ENCODE measurements at regions not wholly inside any gene's neighbourhood (a gene's known extent, or its start where the extent isn't known, plus 50 kb on each side); places are given as distances from the start of the nearest gene placed in this dataset.

- no peak for DNase-seq (ENCODE audit: extremely low spot score, unreplicated experiment)
- Mint-ChIP-seq H3K9me3 (ENCODE audit: unreplicated experiment) (peaks cover 4% of the 10 kb centered on the region), H3K4me1 (ENCODE audit: unreplicated experiment) (no peaks in the 10 kb centered on the region), H3K27ac (ENCODE audit: unreplicated experiment) (no peak overlapping the region), H3K27me3 (ENCODE audit: unreplicated experiment) (no peaks in the 10 kb centered on the region), H3K4me3 (ENCODE audit: unreplicated experiment) (no peak overlapping the region), H3K36me3 (ENCODE audit: unreplicated experiment) (no peaks in the 10 kb centered on the region)
- no peak for TF ChIP-seq CTCF (IDR thresholded peaks at IDR 0.05)
Measured at GRCh38 chr5:2201421-2201820, 318.7 kb upstream of the IRX4 start.

GRCh38 chr5:2201011-2201410 lies 318.3 kb upstream of the IRX4 start:
- Mint-ChIP-seq H3K9me3 (ENCODE audit: unreplicated experiment) (peaks cover 4% of the 10 kb centered on the region), H3K4me3 (ENCODE audit: unreplicated experiment) (no peak overlapping the region), H3K4me1 (ENCODE audit: unreplicated experiment) (no peaks in the 10 kb centered on the region), H3K36me3 (ENCODE audit: unreplicated experiment) (no peaks in the 10 kb centered on the region), H3K27me3 (ENCODE audit: unreplicated experiment) (no peaks in the 10 kb centered on the region), H3K27ac (ENCODE audit: unreplicated experiment) (no peak overlapping the region)
- no peak for TF ChIP-seq CTCF (IDR thresholded peaks at IDR 0.05)
- DNase-seq (ENCODE audit: extremely low spot score, unreplicated experiment) = peak; percentile 68

- H3K27ac Mint-ChIP-seq (ENCODE audit: unreplicated experiment) = no peak overlapping the region
- no peak for TF ChIP-seq CTCF (IDR thresholded peaks at IDR 0.05)
- no peaks in the 10 kb centered on the region for H3K27me3 Mint-ChIP-seq (ENCODE audit: unreplicated experiment)
- peaks cover 4% of the 10 kb centered on the region for H3K9me3 Mint-ChIP-seq (ENCODE audit: unreplicated experiment)
- peak; percentile 38 for DNase-seq (ENCODE audit: extremely low spot score, unreplicated experiment)
- H3K36me3 Mint-ChIP-seq (ENCODE audit: unreplicated experiment) = no peaks in the 10 kb centered on the region
- H3K4me1 Mint-ChIP-seq (ENCODE audit: unreplicated experiment) = no peaks in the 10 kb centered on the region
- H3K4me3 Mint-ChIP-seq (ENCODE audit: unreplicated experiment) = no peak overlapping the region
Measured at GRCh38 chr5:2200261-2200950, 317.7 kb upstream of the IRX4 start.

GRCh38 chr5:2199697-2200096 lies 317.0 kb upstream of the IRX4 start:
- no peak for TF ChIP-seq CTCF (IDR thresholded peaks at IDR 0.05)
- Mint-ChIP-seq H3K9me3 (ENCODE audit: unreplicated experiment) (peaks cover 4% of the 10 kb centered on the region), H3K4me3 (ENCODE audit: unreplicated experiment) (no peak overlapping the region), H3K36me3 (ENCODE audit: unreplicated experiment) (no peaks in the 10 kb centered on the region), H3K27ac (ENCODE audit: unreplicated experiment) (no peak overlapping the region), H3K27me3 (ENCODE audit: unreplicated experiment) (no peaks in the 10 kb centered on the region), H3K4me1 (ENCODE audit: unreplicated experiment) (no peaks in the 10 kb centered on the region)
- DNase-seq (ENCODE audit: extremely low spot score, unreplicated experiment) = peak; percentile 72

GRCh38 chr5:2196989-2197619 lies 314.4 kb upstream of the IRX4 start:
- no peaks in the 10 kb centered on the region for H3K27me3 Mint-ChIP-seq (ENCODE audit: unreplicated experiment)
- peak; percentile 63 for DNase-seq (ENCODE audit: extremely low spot score, unreplicated experiment)
- no peak for TF ChIP-seq CTCF (IDR thresholded peaks at IDR 0.05)
- H3K9me3 Mint-ChIP-seq (ENCODE audit: unreplicated experiment) = no peaks in the 10 kb centered on the region
- H3K4me1 Mint-ChIP-seq (ENCODE audit: unreplicated experiment) = no peaks in the 10 kb centered on the region
- H3K36me3 Mint-ChIP-seq (ENCODE audit: unreplicated experiment) = no peaks in the 10 kb centered on the region
- H3K4me3 Mint-ChIP-seq (ENCODE audit: unreplicated experiment) = no peak overlapping the region
- no peak overlapping the region for H3K27ac Mint-ChIP-seq (ENCODE audit: unreplicated experiment)
